ENCODE measurements at regions not wholly inside any gene's neighbourhood (a gene's known extent, or its start where the extent isn't known, plus 50 kb on each side); places are given as distances from the start of the nearest gene placed in this dataset.
"Not testable (repeated sequence)": the region's sequence is repeated elsewhere in the genome, so short reads cannot be mapped to it uniquely, and the experiment has no call there.

GRCh38 chr5:89164703-89165102 lies 281.7 kb upstream of the MEF2C start:
- DNase-seq: not testable (repeated sequence)

- DNase-seq: no peak
Measured at GRCh38 chr5:89156226-89156625, 273.2 kb upstream of the MEF2C start.

DNA sequence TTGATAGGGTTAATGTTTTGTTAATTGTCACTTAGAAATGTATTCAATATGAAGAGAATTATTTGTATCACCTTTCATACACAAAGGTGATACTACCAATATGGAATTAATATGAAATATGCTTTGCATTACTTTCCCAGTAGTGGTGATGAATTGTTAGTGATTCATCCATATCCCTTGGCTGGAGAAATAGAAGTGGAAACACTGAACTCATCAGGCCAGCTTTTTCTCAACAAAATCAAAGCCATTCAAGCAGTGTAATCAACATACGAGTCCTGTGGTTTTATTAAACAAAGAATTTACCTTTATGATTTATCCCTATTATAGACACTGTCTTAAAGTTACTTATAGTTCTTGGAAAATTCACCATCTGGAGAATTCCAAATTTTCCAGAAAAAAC lies 264.0 kb upstream of the MEF2C start:
- no peak for DNase-seq

GRCh38 chr5:89137148-89137547 lies 254.2 kb upstream of the MEF2C start:
- DNase-seq: no peak

GRCh38 chr5:89133975-89134374 lies 251.0 kb upstream of the MEF2C start:
- DNase-seq: no peak

GRCh38 chr5:89133129-89133528 lies 250.1 kb upstream of the MEF2C start:
- DNase-seq: no peak

DNA sequence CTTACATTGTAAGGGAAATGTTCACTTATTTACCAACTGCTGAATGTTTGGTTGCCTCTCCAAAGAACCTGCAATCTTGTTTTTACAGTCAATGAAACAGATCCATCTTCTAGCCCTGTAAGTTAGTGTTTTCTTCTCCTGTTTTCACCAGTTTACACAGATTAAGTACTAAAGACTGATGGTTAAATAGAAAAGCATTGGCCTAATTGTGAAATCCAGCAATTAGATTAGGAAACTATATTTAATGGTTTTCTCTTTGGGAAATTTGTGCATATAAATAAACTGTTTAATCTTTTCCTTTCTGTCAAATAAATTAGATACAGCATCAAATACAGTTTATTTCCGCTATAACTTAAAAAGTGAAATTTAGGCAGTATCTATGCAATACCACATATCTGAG lies 247.9 kb upstream of the MEF2C start:
- no peak for DNase-seq

- no peak for DNase-seq
Measured at GRCh38 chr5:89129941-89130340, 247.0 kb upstream of the MEF2C start.

- DNase-seq: no peak
Measured at GRCh38 chr5:89128906-89129625, 246.1 kb upstream of the MEF2C start.

DNA sequence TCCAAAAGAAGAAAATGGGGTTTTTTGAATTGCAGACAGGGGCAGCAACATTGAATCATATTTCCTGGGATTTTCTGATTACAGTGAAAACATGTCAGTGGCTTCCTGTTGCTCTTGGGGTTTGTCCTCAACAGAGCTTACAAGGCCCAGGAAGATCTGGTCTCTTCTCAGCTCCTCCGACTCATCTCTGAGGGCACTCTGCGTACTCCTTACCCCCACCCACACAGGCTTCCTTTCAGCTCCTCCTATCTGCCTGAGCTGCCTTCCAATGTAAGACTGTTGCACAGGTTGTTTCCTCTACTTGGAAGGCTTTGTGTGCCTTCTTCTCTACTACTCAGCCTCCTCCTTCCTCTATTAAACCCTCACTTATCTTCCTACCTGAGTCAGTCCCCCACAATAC lies 245.1 kb upstream of the MEF2C start:
- DNase-seq: no peak

DNA sequence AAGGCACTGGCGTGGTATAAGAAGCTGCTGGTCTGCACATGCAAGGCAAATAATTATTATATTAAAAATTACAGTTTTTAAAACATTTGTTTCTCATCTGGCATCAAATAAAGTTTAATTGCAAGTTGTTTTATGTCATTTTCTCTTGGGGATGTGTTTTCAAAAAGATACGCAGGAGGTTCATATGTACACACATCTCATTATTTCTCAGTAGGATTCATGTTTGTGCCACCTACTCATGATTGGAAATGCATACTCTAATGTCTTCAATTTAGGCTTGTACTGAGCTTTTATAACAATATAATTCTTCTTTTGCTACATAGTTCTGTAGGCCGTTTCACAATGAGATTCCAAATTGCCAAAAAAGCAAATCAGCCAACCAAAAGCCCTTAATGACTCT lies 244.2 kb upstream of the MEF2C start:
- DNase-seq: no peak

DNA sequence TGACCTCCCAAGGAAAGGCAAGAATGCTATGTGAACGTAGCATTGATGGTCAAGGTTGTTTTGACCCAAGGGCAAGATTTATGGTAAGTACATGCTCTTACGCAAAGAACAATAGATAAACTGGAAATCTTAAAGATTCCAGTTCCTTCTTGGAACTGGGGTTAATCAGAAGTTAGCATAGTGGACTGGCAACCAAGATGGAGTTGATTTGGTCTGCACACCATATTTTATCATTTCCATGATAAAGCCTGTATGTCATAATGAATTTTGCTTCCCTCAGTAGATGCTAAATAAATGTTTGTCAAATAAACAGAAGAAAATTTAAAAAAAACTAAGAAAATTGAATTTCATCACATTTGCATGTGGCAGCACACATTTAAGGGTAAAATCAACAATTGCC lies 242.4 kb upstream of the MEF2C start:
- DNase-seq: no peak

- no peak for DNase-seq
Measured at GRCh38 chr5:89123581-89123980, 240.6 kb upstream of the MEF2C start.

- DNase-seq: no peak
Measured at GRCh38 chr5:89120719-89121118, 237.7 kb upstream of the MEF2C start.

DNA sequence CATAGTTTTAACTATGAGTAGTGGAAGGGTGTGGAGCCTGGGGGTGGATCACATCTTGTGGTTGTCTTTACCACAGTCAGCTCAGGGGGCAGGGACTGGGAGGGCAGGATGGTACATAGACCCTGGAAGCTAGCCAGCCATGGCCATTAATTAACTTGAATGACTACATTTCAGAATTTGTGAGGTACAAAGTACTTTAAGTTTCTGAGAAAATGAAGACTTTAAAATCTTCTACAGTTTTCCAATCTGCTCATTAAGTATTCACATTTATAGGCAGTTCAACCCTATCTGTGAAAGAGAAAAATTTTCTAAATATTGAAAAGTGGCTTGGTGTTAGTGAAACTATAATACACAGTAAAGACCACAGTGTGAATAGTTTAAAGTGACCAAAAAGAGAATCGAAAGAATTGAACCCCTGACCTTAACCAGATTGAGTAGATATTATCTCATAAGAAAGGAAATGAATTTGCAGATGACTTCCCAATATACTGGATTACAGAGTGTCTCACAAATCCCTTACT lies 234.2 kb upstream of the MEF2C start:
- DNase-seq: no peak

DNA sequence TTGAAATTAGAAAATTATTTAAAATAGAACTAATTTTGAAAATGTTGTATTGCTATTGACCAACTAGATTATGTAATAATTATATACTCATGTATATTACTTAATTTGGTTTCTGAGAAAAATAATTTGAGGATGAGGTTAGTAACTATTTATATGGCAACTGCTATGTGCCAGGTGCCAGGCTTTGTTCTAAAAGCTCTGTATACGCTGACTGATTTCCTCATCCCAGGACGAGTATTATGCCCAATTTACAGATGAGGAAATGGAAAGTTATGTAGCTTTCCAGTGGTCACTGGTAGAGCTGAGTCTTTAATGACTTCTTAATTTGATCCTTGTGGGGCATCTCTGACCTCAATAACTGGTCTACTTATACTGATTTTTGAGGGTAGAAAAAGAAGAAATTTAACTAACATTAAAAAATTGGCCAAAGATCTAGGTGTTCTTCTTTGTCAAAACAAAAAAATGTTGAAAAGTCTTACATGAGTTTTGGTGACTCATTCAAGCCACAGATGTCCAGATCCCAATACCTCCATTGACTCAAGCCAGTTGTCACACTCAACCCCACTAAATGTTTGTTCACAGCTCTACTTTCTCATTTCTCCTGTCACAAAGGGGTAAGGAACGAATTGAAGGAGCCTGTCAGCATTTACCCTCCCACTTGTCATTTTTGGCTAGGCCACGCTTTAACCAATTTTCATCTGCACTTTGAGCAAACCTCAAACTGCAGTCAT lies 228.1 kb upstream of the MEF2C start:
- no peak for DNase-seq

GRCh38 chr5:89106480-89106879 lies 223.5 kb upstream of the MEF2C start:
- no peak for DNase-seq

GRCh38 chr5:89105836-89106235 lies 222.9 kb upstream of the MEF2C start:
- no peak for DNase-seq

GRCh38 chr5:89105171-89105695 lies 222.2 kb upstream of the MEF2C start:
- no peak for DNase-seq

- no peak for DNase-seq
Measured at GRCh38 chr5:89098199-89098756, 215.3 kb upstream of the MEF2C start.

DNA sequence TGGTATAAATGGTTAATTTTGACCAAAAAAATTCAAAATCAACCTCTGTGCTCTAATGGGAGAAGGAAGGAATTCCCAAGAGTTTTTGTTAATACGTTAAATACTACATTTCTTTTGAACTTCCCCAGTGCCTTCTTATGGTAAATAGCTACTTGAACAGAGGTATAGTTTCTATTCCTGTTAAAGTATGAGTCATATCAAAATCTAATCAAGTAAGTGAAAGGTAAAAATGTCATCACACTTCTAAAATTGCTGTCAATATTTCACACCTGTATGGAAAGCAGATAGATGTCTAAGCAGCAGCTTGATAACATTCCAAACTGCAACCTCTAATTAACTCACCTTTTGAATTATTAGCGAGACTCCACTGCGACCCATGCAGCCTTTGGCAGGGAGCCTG lies 214.1 kb upstream of the MEF2C start:
- no peak for DNase-seq

DNA sequence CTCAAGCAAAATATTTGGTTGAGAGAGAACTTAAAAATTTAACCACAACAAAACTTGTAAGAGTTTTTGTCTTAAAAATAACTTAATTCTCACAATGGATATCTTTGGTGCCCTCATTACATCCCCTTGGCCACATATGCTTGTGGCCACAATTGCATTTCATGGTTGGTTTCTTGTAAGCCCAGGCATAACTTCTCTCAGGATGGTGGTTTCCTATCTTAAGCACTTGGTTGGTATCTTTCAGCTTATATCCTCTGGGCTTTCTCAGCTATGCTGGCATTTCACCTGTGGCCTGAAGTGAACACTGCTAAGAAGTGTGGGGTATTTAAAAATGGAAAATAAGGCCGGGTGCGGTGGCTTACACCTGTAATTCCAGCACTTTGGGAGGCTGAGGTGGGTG lies 212.4 kb upstream of the MEF2C start:
- DNase-seq: no peak

GRCh38 chr5:89090037-89090436 lies 207.1 kb upstream of the MEF2C start:
- no peak for DNase-seq

Data from activated CD4-positive, alpha-beta T cell treated with anti-CD3 and anti-CD28 coated beads, Interleukin-2, Interleukin-6, amounts not matched to agents 100 ng/mL and 50 ng/mL, durations not matched to agents 16 hours and 8 hours (primary cell).